ENCODE measurements at regions not wholly inside any gene's neighbourhood (a gene's known extent, or its start where the extent isn't known, plus 50 kb on each side); places are given as distances from the start of the nearest gene placed in this dataset.

DNA sequence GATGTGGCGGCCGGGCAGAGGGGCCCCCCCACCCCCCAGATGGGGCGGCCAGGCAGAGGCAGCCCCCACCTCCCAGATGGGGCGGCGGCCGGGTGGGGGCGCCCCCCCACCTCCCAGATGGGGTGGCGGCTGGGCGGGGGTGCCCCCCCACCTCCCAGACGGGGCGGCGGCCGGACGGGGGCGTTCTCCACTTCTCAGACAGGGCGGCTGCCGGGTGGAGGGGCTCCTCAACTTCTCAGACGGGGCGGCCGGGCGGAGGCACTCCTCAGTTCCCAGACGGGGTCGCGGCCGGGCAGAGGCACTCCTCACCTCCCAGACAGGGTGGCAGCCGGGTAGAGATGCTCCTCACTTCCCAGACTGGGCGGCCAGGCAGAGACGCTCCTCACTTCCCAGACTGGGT, 469.8 kb downstream of the PCNX1 start:
- Histone ChIP-seq H3K27me3 (ENCODE audit: control insufficient read depth, insufficient read depth, low read length) (no peaks in the 10 kb centered on the region), H3K4me3 (ENCODE audit: low read depth, low read length) (no peak overlapping the region), H3K27ac (ENCODE audit: insufficient read depth, low read length, poor library complexity, severe bottlenecking) (no peak overlapping the region), H3K4me1 (ENCODE audit: control insufficient read depth, insufficient read depth, low read length, poor library complexity, severe bottlenecking) (peaks cover 4% of the 10 kb centered on the region), H3K36me3 (ENCODE audit: control insufficient read depth, insufficient read depth, low read length) (no peaks in the 10 kb centered on the region), H3K9me3 (ENCODE audit: control insufficient read depth in 2 of 2, low read length in 2 of 2) (no peaks in the 10 kb centered on the region)
- peaks cover 32 to 45% (median 36%) of the 10 kb centered on the region in 4 donors for H3K4me1 Mint-ChIP-seq
- no peak for ATAC-seq (ENCODE audit: low read depth in 2 of 2)
- no peak for DNase-seq
- H3K27ac Mint-ChIP-seq = no peak overlapping the region
- H3K36me3 Mint-ChIP-seq = peaks cover 18% of the 10 kb centered on the region
- H3K4me3 Mint-ChIP-seq = no peak overlapping the region
- H3K9me3 Mint-ChIP-seq = peaks cover 0 to 12% (median 6%) of the 10 kb centered on the region in 7 donors
- no peaks in the 10 kb centered on the region for H3K27me3 Mint-ChIP-seq

DNA sequence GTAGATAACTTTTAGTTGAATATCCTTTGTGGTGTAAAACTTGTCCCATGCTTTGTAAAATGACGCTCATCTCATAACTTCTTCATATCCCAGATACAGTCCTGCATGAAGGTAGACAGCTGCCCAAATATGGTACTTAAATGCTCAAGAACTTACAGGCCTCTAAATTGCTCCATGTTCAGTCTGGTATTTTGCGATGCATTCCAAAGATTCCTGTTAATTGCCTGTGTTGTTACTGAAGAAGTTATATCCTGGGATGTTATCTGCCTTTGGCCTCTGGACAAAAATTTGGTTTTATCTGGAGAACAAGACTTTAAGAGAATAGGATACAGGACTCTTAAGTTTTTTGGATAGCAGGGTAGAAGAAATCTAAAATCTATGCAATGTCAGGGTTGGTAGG, 473.0 kb downstream of the PCNX1 start:
- Histone ChIP-seq H3K27ac (ENCODE audit: insufficient read depth, low read length, poor library complexity, severe bottlenecking) (no peak overlapping the region), H3K4me3 (ENCODE audit: low read depth, low read length) (no peak overlapping the region), H3K4me1 (ENCODE audit: control insufficient read depth, insufficient read depth, low read length, poor library complexity, severe bottlenecking) (peaks cover 3% of the 10 kb centered on the region), H3K36me3 (ENCODE audit: control insufficient read depth, insufficient read depth, low read length) (no peaks in the 10 kb centered on the region), H3K27me3 (ENCODE audit: control insufficient read depth, insufficient read depth, low read length) (no peaks in the 10 kb centered on the region), H3K9me3 (ENCODE audit: control insufficient read depth in 2 of 2, low read length in 2 of 2) (no peaks in the 10 kb centered on the region)
- no peak for DNase-seq
- no peaks in the 10 kb centered on the region for H3K27me3 Mint-ChIP-seq
- ATAC-seq (ENCODE audit: low read depth in 2 of 2) = no peak
- peaks cover 20% of the 10 kb centered on the region for H3K36me3 Mint-ChIP-seq
- H3K4me1 Mint-ChIP-seq = peaks cover 33 to 48% (median 42%) of the 10 kb centered on the region in 4 donors
- H3K27ac Mint-ChIP-seq = no peak overlapping the region
- no peak overlapping the region for H3K4me3 Mint-ChIP-seq
- peaks cover 0 to 12% (median 6%) of the 10 kb centered on the region in 7 donors for H3K9me3 Mint-ChIP-seq

DNA sequence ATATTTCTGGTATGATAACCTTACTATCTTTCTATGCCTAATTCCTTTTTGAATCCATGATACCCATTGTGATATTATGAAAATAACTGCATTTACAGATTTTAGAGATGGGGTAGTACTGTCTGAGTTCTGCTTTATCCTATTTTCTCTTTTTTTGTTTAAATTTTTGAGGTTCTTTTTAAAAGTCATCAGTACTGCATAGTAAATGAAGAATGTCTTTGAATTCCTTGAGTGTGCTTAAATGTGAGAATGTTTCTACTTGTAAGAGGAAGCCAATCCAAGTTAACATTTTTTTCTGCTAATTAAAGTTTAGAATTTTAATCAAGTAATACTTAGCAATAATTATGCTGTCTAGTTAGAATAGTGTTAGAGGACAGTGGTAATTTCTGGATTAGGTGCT, 474.6 kb downstream of the PCNX1 start:
- Mint-ChIP-seq H3K27me3 (no peaks in the 10 kb centered on the region), H3K4me1 (peaks cover 29 to 43% (median 39%) of the 10 kb centered on the region in 4 donors), H3K27ac (no peak overlapping the region), H3K4me3 (no peak overlapping the region), H3K36me3 (peaks cover 16% of the 10 kb centered on the region), H3K9me3 (peaks cover 0 to 9% (median 4%) of the 10 kb centered on the region in 7 donors)
- H3K36me3 ChIP-seq (ENCODE audit: control insufficient read depth, insufficient read depth, low read length) = no peaks in the 10 kb centered on the region
- H3K4me3 ChIP-seq (ENCODE audit: low read depth, low read length) = no peak overlapping the region
- DNase-seq = no peak
- peaks cover 3% of the 10 kb centered on the region for H3K4me1 ChIP-seq (ENCODE audit: control insufficient read depth, insufficient read depth, low read length, poor library complexity, severe bottlenecking)
- no peaks in the 10 kb centered on the region for H3K9me3 ChIP-seq (ENCODE audit: control insufficient read depth in 2 of 2, low read length in 2 of 2)
- no peak overlapping the region for H3K27ac ChIP-seq (ENCODE audit: insufficient read depth, low read length, poor library complexity, severe bottlenecking)
- no peaks in the 10 kb centered on the region for H3K27me3 ChIP-seq (ENCODE audit: control insufficient read depth, insufficient read depth, low read length)
- no peak for ATAC-seq (ENCODE audit: low read depth in 2 of 2)

DNA sequence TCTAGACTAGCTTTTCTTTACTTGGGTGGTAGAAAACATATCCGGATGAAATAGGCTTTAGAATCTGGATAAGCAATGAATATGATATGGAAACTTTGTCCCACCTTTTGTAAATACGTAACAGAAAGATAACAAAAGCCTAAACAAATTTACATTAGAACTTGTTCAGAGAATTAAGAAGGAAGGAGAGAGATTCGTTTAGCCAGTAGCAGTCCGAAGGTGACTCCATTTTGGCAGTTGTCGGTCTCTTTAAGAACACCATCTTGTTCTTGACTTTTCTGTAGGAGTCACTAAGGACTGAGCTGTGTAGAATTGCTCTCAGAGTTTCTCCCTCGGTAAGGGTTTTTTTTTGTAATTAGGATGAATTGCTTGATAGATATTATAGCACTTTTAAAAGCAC, 475.1 kb downstream of the PCNX1 start:
- H3K27ac ChIP-seq (ENCODE audit: insufficient read depth, low read length, poor library complexity, severe bottlenecking) = no peak overlapping the region
- H3K4me3 Mint-ChIP-seq = no peak overlapping the region
- H3K4me1 ChIP-seq (ENCODE audit: control insufficient read depth, insufficient read depth, low read length, poor library complexity, severe bottlenecking) = peaks cover 3% of the 10 kb centered on the region
- H3K36me3 ChIP-seq (ENCODE audit: control insufficient read depth, insufficient read depth, low read length) = no peaks in the 10 kb centered on the region
- H3K27ac Mint-ChIP-seq = no peak overlapping the region
- ATAC-seq (ENCODE audit: low read depth in 2 of 2) (no peak), DNase-seq (no peak)
- no peaks in the 10 kb centered on the region for H3K27me3 Mint-ChIP-seq
- peaks cover 0 to 9% (median 4%) of the 10 kb centered on the region in 7 donors for H3K9me3 Mint-ChIP-seq
- H3K4me1 Mint-ChIP-seq = peaks cover 29 to 45% (median 39%) of the 10 kb centered on the region in 4 donors
- no peaks in the 10 kb centered on the region for H3K9me3 ChIP-seq (ENCODE audit: control insufficient read depth in 2 of 2, low read length in 2 of 2)
- H3K4me3 ChIP-seq (ENCODE audit: low read depth, low read length) = no peak overlapping the region
- no peaks in the 10 kb centered on the region for H3K27me3 ChIP-seq (ENCODE audit: control insufficient read depth, insufficient read depth, low read length)
- peaks cover 16% of the 10 kb centered on the region for H3K36me3 Mint-ChIP-seq

DNA sequence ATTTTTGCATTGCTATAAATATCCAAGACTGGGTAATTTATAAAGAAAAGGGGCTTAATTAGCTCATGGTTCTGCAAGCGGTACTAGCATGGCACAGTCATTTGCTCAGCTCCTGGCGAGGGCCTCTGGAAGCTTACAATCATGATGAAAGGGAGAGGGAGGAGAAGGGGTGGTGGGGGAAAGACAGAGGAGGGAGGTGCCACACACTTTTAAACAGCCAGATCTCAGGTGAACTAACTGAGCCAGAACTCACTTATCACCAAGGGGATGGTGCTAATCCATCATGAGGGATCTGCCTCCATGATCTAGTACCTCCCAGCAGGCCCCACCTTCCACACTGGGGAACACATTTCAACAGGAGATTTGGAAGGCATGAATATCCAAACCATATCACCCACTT, 476.3 kb downstream of the PCNX1 start:
- Mint-ChIP-seq H3K9me3 (peaks cover 0 to 4% (median 0%) of the 10 kb centered on the region in 7 donors), H3K27me3 (no peaks in the 10 kb centered on the region), H3K4me3 (no peak overlapping the region), H3K4me1 (peaks cover 27 to 40% (median 32%) of the 10 kb centered on the region in 4 donors), H3K27ac (peak overlapping the region in 1 of 3 donors; percentile 22), H3K36me3 (peaks cover 10% of the 10 kb centered on the region)
- no peaks in the 10 kb centered on the region for H3K4me1 ChIP-seq (ENCODE audit: control insufficient read depth, insufficient read depth, low read length, poor library complexity, severe bottlenecking)
- no peak for DNase-seq
- no peaks in the 10 kb centered on the region for H3K27me3 ChIP-seq (ENCODE audit: control insufficient read depth, insufficient read depth, low read length)
- no peak overlapping the region for H3K4me3 ChIP-seq (ENCODE audit: low read depth, low read length)
- no peak for ATAC-seq (ENCODE audit: low read depth in 2 of 2)
- no peaks in the 10 kb centered on the region for H3K36me3 ChIP-seq (ENCODE audit: control insufficient read depth, insufficient read depth, low read length)
- H3K9me3 ChIP-seq (ENCODE audit: control insufficient read depth in 2 of 2, low read length in 2 of 2) = no peaks in the 10 kb centered on the region
- no peak overlapping the region for H3K27ac ChIP-seq (ENCODE audit: insufficient read depth, low read length, poor library complexity, severe bottlenecking)

DNA sequence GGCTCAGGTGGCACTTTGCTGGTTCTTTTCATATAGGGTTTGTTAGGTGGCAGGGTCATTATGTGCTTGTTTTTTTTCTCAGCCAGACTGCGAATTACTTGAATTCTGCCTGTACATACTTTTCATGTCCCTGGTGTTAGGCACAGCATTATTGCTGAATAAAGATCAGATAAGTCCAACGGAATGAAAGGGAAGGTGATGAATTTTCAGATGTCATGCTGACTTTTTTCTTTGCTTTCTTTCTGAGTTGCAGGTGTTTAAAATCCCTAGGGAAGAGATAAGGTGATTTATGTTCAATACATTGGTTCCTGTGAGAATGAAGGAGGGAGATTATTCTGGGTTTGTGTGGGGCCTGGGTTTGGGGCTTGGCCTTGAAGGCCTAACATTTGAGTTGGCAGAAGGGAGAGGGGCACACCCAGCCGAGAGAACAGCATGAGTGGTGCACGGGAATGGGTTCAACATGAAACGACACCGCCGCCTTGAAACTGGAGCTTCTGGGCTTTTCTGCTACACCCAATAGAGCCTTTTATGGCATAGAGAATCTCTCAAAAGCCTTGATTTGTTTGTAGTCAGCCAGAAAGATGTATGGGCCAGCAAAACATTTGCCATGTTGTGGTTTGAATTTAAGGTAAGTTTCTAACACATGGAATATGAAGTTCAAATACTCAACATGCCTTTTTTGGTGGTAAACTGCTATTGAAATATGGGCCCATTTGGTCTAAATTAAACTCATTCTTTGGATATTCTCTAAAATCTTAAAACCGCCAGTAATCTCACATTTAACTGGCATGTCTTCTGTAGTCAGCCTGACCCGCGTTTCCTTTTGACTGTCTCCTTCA, 477.0 kb downstream of the PCNX1 start:
- Histone ChIP-seq H3K4me3 (ENCODE audit: low read depth, low read length) (no peak overlapping the region), H3K36me3 (ENCODE audit: control insufficient read depth, insufficient read depth, low read length) (no peaks in the 10 kb centered on the region), H3K27ac (ENCODE audit: insufficient read depth, low read length, poor library complexity, severe bottlenecking) (no peak overlapping the region), H3K27me3 (ENCODE audit: control insufficient read depth, insufficient read depth, low read length) (no peaks in the 10 kb centered on the region), H3K4me1 (ENCODE audit: control insufficient read depth, insufficient read depth, low read length, poor library complexity, severe bottlenecking) (peaks cover 3% of the 10 kb centered on the region), H3K9me3 (ENCODE audit: control insufficient read depth in 2 of 2, low read length in 2 of 2) (no peaks in the 10 kb centered on the region)
- no peak overlapping the region for H3K4me3 Mint-ChIP-seq
- H3K27ac Mint-ChIP-seq = peak overlapping the region; percentile 24 to 64 (median 62)
- no peaks in the 10 kb centered on the region for H3K27me3 Mint-ChIP-seq
- no peak for DNase-seq
- H3K9me3 Mint-ChIP-seq = no peaks in the 10 kb centered on the region
- ATAC-seq (ENCODE audit: low read depth in 2 of 2) = no peak
- H3K4me1 Mint-ChIP-seq = peaks cover 25 to 41% (median 32%) of the 10 kb centered on the region in 4 donors
- peaks cover 10% of the 10 kb centered on the region for H3K36me3 Mint-ChIP-seq

DNA sequence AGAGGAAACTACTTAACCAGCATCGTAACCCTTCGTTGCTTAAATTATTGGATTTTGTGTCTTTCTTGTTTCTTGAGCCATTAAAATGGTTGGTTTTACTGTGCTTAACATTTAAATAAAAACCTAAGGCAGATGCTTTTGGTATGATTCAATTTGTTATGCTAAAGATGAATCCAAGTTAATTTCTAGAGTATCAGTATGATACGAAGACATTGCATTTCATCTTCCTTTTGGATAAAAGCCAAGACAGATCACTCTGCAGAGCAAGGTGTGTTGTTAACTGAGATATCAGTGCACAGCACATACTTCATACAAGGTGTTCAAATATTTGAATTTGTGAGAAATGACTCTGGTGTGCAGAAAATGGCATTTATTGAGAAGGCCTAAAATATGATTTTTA, 480.5 kb downstream of the PCNX1 start:
- H3K27ac ChIP-seq (ENCODE audit: insufficient read depth, low read length, poor library complexity, severe bottlenecking) = no peak overlapping the region
- H3K4me1 Mint-ChIP-seq = peaks cover 19 to 32% (median 22%) of the 10 kb centered on the region in 4 donors

DNA sequence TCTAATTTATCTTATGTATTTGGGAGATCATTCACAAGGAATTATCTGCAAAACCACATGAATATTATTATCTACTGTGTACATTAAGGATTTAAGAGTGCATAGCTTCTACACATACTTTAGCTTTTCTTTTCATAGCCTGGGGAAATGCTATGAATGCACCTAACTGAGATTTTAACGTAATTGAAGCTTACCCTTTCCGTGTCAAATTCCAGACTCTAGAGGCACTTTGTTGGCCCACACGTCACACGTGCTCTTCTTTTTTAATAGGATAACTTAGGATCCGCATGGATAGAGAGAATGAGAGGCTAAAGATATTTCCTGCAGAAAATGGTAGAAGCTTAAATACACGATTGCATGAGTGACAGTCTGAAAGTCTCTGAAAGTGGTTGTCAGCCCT, 481.1 kb downstream of the PCNX1 start:
- no peaks in the 10 kb centered on the region for H3K9me3 Mint-ChIP-seq
- no peaks in the 10 kb centered on the region for H3K27me3 Mint-ChIP-seq
- H3K36me3 ChIP-seq (ENCODE audit: control insufficient read depth, insufficient read depth, low read length) = no peaks in the 10 kb centered on the region
- no peak overlapping the region for H3K27ac ChIP-seq (ENCODE audit: insufficient read depth, low read length, poor library complexity, severe bottlenecking)
- no peak overlapping the region for H3K4me3 Mint-ChIP-seq
- DNase-seq = no peak
- peak overlapping the region in 1 of 3 donors; percentile 85 for H3K27ac Mint-ChIP-seq
- H3K36me3 Mint-ChIP-seq = peaks cover 6% of the 10 kb centered on the region
- no peaks in the 10 kb centered on the region for H3K9me3 ChIP-seq (ENCODE audit: control insufficient read depth in 2 of 2, low read length in 2 of 2)
- no peak for ATAC-seq (ENCODE audit: low read depth in 2 of 2)
- H3K27me3 ChIP-seq (ENCODE audit: control insufficient read depth, insufficient read depth, low read length) = no peaks in the 10 kb centered on the region
- H3K4me1 ChIP-seq (ENCODE audit: control insufficient read depth, insufficient read depth, low read length, poor library complexity, severe bottlenecking) = peaks cover 3% of the 10 kb centered on the region
- no peak overlapping the region for H3K4me3 ChIP-seq (ENCODE audit: low read depth, low read length)
- peaks cover 13 to 29% (median 20%) of the 10 kb centered on the region in 4 donors for H3K4me1 Mint-ChIP-seq

More for the DNA sequence above, 480.5 kb downstream of the PCNX1 start:
- H3K9me3 Mint-ChIP-seq = no peaks in the 10 kb centered on the region
- H3K27ac Mint-ChIP-seq = no peak overlapping the region
- DNase-seq (no peak), ATAC-seq (ENCODE audit: low read depth in 2 of 2) (no peak)
- no peaks in the 10 kb centered on the region for H3K27me3 Mint-ChIP-seq
- H3K4me3 ChIP-seq (ENCODE audit: low read depth, low read length) = no peak overlapping the region
- peaks cover 3% of the 10 kb centered on the region for H3K4me1 ChIP-seq (ENCODE audit: control insufficient read depth, insufficient read depth, low read length, poor library complexity, severe bottlenecking)
- peaks cover 6% of the 10 kb centered on the region for H3K36me3 Mint-ChIP-seq
- no peaks in the 10 kb centered on the region for H3K27me3 ChIP-seq (ENCODE audit: control insufficient read depth, insufficient read depth, low read length)
- no peaks in the 10 kb centered on the region for H3K36me3 ChIP-seq (ENCODE audit: control insufficient read depth, insufficient read depth, low read length)
- no peak overlapping the region for H3K4me3 Mint-ChIP-seq
- no peaks in the 10 kb centered on the region for H3K9me3 ChIP-seq (ENCODE audit: control insufficient read depth in 2 of 2, low read length in 2 of 2)

Data from CD4-positive, CD25-positive, alpha-beta regulatory T cell (primary cell).